ENCODE measurements at regions not wholly inside any gene's neighbourhood (a gene's known extent, or its start where the extent isn't known, plus 50 kb on each side); places are given as distances from the start of the nearest gene placed in this dataset.
A peak's percentile ranks its signal among the peaks of the same experiment; 100 is the strongest.
"Not testable (repeated sequence)": the region's sequence is repeated elsewhere in the genome, so short reads cannot be mapped to it uniquely, and the experiment has no call there.

DNA sequence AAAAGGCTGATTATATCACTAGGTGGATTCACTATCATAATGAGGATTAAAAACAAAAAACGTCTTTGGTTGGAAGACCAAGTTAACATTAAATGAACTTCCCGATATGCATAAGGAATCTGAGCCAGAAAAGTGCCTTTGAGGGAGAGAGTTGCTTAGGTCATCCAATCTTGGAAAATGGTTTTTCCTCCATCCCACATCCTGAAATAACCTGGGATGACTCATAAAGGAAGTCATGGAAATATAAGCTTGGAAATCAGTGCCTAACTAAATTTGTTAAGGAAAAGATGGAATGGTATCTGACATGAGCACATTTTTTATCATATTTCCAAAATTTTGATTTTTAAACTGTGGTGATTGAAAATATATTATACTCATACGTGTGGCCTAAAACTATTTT is 66.0 kb downstream of the KBTBD8 start:
- no peak for DNase-seq

DNA sequence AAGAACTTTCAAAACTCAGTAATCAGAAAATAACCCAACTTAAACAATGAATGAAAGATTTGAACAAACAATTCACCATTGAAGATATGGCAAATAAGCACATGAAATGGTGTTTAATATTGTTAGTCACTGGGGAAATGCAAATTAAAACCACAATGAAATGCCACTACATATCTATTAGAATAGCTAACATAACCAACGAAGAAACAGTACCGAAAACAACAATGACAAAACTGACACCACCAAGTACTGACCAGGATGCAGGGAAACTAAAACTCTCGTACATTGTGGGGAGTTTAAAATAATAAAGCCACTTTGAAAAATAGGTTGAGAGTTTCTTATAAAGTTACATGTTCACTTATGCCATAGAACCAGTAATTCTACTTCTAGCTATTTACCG is 69.1 kb downstream of the KBTBD8 start:
- DNase-seq, result no peak

DNA sequence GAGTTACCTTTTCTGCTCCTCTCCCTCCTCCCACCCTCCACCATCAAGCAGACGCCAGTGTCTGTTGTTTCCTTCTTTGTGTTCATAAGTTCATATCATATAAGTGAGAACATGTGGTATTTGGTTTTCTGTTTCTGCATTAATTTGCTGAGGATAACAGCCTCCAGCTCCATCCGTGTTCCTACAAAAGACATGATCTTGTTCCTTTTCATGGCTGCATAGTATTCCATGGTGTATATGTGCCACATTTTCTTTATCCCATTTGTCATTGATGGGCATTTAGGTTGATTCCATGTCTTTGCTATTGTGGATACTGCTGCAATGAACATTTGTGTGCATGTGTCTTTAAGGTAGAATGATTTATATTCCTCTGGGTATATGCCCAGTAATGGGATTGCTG is 74.5 kb downstream of the KBTBD8 start:
- not testable (repeated sequence) for DNase-seq

DNA sequence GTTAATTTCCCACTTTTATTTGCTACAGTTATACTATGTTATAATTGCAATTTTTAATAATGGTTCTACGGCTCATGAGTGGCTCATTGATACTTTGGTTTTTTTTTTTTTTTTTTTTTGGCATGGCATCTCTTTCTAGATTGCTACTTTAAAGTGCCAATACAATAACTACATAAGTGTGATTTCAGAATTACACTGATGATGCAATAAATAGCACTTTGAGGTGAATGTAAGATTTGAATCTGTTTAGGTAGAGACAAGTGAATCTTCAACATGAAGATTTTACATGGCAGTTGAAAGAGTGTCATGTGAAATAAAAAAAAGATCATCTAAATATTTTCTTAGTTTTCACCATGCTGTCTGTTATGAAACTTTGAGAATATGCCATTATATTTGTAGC is 75.7 kb downstream of the KBTBD8 start:
- no peak for DNase-seq

DNA sequence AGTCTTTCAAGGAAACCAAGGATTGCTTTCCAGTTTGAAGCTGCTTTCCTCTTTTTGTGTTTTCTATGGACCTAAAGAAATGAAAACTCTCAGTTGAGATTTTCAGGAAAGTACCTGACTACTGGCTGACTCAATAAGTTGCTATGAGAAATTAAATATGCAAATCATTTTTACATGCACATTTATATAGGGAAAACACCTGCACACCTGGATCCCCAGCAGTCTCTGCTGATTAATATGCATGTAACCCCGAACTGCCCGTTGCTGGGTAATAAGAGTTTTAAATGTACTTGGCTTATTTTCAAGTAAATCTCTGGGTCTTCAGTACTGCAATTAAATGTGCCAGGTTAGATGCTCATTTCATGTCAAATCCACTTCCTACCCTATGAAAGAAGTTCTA is 77.2 kb downstream of the KBTBD8 start:
- DNase-seq, result no peak

DNA sequence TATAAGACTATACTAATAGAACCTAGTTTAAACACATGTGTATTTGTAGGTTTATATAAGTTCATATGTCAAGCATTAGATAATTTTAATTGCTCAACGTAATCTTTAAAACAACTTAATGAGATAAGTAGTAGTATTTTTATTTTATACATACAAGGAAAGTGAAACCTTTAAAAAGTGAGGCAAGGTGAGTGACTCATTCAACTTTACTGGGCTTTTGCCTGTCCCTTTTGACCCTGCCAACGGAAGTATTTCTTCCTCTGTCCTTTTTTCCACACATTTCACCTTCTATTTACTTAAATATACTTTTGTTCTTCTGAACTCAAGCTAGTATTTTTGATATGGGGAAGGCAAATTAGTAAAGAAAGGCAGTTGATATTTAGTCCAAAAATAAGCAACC is 78.5 kb downstream of the KBTBD8 start:
- DNase-seq, result no peak

DNA sequence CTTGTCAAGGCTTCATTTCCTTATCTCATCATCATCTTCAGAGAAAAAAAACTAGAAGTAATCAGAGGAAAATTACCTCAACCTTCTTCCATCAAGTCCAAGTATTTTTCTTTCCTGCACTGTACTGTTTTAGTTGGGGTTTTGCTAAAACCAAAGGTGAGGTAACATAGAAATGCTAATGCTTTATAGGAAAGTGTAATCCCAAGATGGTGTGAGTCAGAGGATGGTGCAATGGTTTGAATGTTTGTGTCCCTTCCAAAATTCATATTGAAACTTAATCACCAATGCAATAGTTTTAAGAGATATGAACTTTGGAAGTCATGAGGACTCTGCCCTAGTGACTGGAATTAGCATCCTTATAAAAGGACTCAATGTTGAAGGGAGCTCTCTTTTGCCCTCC is 79.5 kb downstream of the KBTBD8 start:
- no peak for DNase-seq

DNA sequence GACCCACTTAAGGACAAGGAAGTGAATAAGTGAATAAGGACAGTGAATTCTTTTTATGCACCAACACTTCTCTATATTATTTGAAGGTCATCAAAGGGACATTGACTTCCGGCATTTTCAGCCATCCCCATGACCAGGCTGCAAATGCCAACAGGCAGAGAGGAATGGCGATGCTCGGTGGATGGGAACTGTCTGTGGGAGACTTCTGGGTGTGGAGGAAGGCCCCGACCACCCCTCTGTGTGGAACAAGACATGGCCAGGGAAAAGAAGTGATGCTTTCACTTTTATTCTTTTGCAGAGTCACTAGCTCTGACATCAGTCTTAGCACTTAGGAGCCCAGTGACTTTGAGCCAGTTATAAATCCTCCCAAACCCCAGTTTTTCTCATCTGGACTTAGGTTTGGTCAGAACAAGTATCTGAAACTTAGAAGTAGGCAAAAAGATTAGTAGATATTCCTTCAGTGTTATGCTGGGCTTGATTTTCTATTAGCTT is 84.5 kb downstream of the KBTBD8 start:
- DNase-seq, result no peak

DNA sequence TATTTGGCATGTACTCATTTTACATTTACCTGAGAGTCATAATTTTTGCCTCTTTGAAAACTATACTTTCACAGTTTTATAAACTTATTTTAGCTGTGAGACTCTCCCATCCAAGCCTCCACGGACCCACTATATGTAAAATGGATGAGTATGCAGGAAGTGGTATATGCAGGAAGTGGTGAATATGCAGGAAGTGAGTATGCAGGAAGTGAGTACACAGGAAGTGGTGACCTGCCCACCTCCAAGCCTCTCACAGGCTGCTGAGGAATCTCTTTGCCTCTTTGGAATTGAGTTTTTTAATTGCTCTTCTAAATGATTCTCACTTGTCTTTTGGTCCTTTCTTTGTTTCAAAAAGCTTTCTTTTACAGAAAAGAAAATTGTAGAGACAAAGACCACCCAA is 85.2 kb downstream of the KBTBD8 start:
- DNase-seq, result no peak

DNA sequence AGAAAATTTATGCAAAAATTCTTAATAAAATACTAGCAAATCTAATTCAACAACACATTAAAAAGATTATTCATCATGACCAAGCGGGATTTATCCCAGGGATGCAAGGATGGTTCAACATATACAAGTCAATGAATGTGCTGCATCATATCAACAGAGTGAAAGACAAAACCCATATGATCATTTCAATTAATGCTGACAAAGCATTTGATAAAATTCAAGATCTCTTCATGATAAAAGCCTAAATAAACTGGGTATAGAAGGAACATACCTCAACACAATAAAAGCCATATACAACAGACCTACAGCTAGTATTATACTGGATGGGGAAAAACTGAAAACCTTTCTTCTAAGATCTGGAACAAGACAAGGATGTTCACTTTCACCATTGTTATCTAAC is 89.7 kb downstream of the KBTBD8 start:
- no peak for DNase-seq

DNA sequence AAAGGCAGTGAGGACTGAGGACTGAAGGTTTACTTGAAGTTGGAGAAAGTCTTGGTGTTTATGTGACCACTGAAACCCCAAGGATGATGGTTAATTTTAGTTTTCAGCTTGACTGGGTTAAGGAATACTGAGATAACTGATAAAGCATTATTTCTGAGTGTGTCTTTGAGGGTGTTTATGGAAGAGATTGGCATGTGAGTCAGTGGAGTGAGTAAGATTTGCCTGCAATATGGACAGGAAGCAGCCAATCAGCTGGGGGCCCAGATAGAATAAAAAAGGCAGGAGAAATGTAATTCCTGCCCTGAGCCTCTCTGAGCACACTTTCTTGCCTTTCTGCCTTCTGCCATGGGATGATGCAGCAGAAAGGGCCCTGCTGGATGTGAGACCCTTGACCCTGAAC is 92.4 kb downstream of the KBTBD8 start:
- DNase-seq, result no peak

DNA sequence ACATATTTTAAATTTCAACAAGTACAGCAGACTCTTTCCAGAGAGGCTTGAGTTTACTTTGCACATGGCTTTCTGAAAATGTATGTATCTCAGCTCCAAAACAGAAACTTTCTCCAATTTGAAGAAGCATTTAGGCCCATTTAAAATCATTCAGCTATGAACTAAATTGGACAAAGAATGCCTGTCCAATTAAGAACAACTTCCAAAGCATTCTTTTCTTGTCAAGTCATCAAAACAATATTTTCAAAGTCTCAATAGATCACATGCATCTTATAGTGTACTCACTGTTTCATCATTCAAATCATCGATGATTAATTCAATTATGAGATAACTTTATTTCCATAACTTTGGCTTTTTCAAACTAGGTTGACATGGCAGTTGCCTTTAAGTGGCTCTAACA is 95.2 kb downstream of the KBTBD8 start:
- DNase-seq, result no peak

DNA sequence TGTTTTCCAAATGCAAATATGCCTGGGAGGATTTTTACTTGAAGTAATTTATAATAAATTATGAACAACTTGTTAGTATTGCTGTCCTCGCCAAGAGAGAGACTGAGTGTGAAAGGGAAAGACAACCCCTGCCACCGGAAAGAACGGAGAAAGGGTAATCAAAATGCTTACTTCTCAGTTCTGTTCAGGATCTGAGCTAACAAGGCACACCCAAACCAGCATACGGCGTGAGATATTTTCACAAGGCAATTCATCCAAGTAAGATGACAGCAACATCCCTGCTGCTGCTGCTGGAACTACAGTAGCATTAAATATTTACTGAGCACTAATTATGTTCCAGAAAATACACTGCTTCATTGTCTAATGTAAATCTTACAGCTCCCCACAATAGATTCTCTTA is 96.1 kb downstream of the KBTBD8 start:
- no peak for DNase-seq

DNA sequence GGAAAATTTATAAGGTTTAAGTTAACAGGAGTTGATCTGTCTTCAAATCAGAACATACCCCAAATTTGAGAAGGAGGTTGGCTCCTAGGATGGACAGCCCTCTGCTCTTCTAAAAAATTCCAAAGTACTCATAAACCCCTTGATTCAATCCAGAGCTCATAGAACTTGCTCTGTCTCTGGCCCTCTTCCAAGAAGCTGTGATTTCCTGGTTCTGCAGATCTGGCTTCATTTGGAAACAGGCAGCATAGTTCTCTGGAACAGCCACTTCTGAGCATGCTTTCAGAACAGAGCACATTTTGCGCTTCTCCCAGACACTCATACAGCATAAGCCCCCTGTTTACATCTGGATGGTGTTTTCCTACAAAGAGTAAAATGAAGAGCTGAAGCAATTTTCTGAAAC is 96.7 kb downstream of the KBTBD8 start:
- DNase-seq, result no peak

DNA sequence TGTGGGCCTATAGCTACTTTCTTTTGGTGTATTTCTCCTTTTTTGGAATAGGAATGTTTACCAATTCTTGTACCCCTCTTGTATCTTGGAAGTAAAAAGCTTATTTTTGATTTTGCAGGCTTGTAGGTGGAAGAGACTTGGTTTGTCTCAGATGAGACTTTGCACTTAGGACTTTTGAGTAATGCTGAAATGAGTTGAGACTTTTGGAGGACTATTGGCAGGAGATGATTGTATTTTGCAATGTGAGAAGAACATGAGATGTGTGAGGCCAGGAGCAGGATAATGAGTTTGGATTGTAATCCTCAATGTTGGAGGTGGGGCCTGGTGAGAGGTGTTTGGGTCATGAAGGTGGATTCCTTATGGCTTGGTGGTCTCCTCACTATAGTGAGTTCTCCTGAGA is 106.3 kb downstream of the KBTBD8 start:
- DNase-seq, result no peak

DNA sequence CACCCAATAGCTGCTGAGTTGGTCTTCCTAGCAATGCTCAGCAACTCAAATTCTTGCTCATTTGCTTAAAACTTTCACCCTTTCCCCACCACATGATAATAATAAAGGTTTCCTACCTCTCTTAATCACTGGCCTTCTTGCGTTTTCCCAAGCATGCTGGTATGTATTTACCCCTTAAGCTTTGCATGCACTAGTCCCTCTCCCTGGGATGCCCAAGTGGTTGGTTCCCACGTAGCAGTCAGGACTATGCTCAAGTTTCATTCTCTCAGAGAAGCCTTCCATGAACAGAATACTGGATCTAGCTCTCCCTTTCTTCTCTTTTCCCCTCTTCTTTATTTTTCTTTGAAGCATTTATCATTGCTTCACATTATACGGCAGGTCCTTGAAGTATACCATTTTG is 108.8 kb downstream of the KBTBD8 start:
- no peak for DNase-seq

DNA sequence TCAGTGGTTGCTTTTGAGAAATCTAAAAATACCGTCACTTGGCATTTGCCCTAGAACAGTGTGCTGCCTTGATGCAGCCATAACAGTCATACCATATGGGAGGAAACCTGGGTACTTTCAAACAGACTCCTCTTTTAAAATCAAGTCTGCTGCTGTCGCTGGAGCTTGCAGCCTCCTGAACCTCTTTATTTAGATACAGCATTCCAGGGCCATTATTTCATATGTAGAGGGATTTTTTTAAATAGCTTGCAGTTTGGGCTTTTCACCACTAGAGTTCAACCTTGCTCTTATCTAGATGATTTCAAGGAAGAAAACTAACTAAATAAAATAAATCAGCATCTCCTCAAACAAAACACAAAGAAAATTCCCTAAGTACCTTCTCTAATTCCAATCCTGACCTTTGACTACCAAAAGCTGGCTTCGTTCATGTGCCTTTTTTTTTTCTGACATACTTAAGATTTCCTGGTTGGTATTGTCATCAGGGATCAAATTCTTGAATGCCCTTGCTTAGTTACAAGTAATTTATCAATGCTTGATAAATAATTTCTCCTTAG is 111.6 kb downstream of the KBTBD8 start:
- no peak for DNase-seq

DNA sequence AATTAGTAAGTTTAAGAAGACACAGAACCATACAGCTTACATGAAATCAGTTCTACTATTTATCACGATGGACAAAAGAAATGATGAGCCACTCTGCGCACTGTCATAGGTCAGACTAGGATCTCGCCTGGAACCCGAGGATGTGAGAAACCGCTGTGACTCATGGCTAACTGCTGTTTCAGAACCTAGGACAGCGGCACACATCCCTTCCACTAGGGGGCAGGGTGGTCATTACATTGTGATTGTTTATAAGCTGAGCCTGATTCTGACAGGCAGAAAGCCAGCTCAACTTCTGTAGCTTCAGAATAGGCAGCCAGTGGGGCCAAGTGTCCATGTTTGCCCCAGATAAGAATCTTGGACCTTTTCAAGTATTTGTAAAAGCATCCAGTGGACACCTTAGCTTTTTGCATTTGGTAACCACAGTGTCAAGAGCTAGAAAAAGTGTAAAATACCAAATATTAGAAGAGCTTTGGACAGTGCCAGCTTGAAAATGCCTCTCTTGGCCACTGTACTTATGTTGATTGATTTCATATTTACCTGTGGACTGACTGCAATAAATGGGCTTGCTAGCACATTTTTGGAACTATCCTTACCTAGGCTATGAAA is 115.8 kb downstream of the KBTBD8 start:
- DNase-seq, result peak; percentile 50

DNA sequence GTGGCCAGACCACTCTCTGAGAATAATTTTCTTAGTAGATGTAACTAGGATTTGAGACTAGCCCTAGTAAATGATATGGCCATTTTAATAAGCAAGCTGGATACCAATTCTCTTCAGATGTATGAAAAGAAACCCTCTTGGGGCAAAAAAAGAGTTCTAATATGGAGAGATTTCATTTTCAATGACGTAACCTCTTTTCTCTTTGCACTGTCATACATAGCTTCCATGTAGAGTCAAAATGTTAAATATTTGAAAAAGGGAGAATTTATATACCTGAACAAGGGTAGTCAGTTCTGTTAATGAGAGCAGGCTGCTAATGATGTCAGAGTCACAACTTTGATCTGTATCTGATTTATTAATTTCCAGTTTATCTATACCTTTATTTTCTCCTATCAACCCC is 120.0 kb downstream of the KBTBD8 start:
- no peak for DNase-seq

DNA sequence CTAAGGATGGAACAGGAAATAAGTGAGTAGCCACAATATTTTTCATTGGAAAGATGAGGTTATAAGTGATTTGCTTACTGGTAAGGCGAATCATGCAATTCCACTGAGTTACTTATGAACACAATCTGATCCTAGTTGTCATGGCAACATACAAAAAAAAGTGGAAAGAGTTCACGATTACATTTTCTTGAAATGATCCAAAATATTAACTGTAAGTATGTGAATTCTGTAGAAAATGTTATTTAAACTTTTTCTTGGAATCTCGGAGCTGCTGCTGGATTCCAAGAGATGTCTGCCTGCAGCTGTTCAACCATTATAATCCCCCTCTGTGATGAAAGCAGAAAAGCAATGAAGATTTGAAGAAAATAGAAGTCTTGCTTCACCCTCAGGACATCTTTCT is 120.5 kb downstream of the KBTBD8 start:
- no peak for DNase-seq

DNA sequence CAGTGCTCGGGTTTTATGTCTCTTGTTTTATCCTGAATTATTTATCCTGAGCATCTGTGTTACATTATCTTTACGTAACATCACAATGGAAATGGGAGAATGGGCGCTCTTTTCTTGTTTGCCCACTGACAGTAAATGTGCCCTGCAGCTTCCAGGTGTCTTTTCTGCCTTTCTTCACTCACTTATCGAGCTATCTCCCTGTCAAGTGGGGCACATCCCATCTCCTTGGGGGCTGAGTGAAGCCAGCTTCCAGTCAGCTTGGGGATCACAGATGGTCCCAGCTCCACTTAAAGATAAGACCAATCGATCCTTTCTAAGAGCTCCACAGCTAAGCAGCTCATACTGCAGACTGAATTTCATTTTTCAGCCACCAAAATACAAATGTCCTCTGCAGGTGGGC is 125.8 kb downstream of the KBTBD8 start:
- DNase-seq, result no peak

DNA sequence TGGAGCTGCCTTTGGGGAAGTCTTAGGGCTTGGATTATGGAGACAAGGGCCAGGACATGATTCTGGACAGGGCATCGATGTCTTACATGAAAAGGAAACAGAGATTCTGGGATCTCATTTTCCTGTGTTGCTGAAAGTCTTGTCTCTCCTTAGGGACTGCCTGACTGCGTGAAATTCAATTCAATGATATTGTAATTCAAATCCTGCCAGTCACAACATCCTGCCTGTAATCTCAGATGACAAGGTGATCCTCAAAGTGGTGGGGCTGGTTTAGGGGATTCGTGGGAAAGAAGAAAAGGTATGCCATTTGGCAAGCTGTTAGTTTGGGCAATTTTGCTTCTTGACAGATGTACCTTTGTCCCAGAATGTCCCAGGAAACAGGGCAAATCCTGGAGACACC is 129.1 kb downstream of the KBTBD8 start:
- no peak for DNase-seq

DNA sequence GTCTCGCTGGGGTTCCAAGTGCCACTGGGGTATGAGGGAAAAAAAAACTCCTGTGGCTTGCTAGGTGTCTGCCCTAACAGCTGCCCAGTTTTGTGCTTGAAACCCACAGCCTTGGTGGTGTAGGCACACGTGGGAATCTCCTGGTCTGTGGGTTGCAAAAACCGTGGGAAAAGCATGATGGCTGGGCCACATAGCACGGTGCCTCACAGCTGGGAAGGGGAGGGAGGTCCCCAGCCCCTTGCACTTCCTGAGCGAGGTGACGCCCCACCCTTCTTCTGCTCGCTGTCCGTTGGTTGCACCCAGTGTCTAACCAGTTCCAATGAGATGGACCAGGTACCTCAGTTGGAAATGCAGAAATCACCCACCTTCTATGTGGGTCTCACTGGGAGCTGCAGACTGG is 144.3 kb downstream of the KBTBD8 start:
- no peak for DNase-seq

DNA sequence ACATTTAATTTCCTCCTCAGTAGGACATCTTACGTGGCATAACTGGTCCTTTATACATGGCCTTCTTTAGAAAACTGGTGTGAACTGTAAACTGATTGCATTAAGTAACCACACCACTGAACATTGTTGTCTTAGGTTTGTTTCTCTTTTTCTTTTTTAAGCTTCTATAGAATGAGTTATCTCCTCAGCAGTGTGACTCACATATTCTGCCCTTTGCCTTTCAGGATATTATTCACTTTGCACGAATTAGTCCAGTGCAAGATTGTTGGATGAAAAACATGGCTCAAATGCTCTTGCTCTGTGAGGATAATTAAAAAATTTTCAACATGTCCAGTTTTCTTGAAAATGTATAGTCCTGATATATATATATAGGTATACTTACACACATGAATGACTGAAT is 147.6 kb downstream of the KBTBD8 start:
- no peak for DNase-seq

DNA sequence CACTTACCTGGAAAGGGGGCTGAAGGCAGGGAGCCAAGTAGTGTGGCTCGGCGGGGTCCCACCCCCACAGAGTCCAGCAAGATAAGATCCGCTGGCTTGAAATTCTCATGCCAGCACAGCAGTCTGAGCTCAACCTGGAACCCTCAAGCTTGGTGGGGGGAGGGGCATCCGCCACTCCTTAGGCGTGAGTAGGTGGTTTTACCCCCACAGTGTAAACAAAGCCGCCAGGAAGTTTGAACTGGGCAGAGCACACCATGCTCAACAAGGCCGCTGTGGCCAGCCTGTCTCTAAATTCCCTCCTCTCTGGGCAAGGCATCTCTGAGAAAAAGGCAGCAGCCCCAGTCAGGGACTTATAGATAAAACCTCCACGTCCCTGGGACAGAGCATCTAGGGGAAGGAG is 156.3 kb downstream of the KBTBD8 start:
- no peak for DNase-seq

DNA sequence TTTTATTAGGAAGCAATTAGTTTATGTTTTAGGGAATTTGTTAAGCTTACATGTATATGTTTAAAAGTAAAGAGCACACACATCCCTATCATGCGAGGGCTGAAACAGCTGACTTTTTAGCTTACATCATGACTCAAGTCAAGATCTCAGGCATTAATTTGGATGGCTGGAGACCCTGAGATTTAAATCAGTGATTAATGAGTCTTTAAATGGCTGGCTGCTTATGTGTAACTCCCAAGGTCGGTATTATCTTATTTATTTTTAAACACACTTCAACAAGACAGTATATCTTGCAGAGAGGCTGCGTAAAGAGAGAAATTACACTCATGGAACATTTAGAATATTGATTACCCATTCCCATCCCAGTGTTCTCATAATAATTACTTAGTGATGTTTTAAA is 169.4 kb downstream of the KBTBD8 start:
- no peak for DNase-seq

Data from NCI-H1694 (cell line).